Activated CD4-positive, CD25-positive, alpha-beta regulatory T cell (primary cell): ENCODE measurements at regions not wholly inside any gene's neighbourhood (a gene's known extent, or its start where the extent isn't known, plus 50 kb on each side); places are given as distances from the start of the nearest gene placed in this dataset.
A peak's percentile ranks its signal among the peaks of the same experiment; 100 is the strongest.
"Not testable (repeated sequence)": the region's sequence is repeated elsewhere in the genome, so short reads cannot be mapped to it uniquely, and the experiment has no call there.

Experiments used
- DNase-seq, 4 experiments: peaks; one replicate each; lab custom pipeline; 2025; lab: John Stamatoyannopoulos, UW

DNA sequence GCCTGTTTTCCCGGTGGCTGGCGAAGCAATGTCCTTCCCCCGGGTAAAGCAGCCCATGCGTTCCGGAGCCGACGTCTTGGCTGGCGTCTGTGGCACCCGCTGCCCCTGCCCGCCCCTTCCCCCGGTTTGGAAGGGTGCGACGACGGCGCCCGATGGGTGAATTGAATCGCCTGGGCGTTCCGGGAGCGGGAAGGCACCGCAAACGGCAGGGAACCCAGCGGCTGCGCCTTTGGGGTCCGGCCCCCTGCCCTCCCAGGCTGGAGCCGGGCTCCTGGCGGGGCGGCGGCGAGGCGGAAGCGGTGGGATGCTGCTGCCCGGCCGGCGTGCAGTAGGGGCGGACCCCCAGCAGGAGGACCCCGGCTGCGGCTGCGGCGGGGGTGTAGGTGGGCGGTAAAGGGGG, 123.6 kb upstream of the RHOU start:
- DNase-seq, result not testable (repeated sequence)

DNA sequence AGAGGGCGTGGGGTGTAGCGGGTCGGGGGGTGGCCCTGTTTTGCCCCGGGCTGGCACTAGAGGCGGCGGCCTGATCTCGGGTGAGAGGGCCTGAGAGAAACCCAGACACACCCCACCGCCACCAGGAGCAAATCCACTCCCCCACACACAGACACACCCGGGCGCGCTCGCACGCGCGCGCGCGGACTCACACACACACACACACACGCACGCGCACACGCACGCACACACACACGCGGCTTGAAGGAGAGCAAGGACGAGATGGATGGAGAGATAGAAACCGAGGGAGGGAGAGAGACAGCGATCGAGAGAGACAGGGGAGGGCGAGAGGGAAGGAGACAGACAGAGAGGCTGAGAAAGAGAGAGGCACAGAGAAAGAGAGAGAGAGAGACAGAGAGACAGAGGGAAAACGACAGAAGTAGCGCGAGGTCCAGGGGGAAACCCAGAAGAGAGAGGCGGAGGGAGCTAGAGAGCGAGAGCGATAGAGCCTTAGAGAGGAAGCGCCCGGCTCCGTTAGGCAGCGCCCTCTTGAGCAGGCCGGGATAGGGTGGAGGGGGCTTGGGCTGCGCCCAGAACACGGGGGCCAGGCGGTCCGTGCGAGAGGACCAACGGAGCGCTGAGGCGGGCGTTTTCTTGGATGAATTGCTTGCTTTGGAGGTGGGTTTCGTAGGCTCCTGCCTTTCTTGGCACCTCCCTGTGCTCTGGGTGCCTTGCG, 113.1 kb upstream of the RHOU start:
- not testable (repeated sequence) for DNase-seq

GRCh38 chr1:228626481-228626880, 108.8 kb upstream of the RHOU start:
- DNase-seq, result not testable (repeated sequence)

DNA sequence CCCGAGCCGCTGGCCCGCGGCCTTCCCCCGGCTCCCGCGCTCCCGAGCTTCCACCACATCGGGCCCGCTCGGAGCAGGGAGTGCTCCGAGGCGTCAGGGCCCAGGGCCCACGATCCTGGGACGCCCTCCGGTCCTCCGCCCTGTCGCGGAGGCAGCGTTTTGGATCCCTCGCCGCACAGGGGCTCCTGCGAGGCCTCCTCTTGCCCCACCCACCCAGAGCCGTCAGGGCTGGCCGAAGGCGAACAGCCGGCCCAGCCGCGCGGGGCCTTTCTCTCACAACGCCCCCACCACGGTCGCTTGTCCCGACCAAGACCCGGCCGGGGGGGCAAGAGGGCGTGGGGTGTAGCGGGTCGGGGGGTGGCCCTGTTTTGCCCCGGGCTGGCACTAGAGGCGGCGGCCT, 102.4 kb upstream of the RHOU start:
- DNase-seq, result not testable (repeated sequence)

- not testable (repeated sequence) for DNase-seq
Observed at GRCh38 chr1:228635304-228635703, 100.0 kb upstream of the RHOU start.

- DNase-seq, result not testable (repeated sequence)
Observed at GRCh38 chr1:228637529-228637928, 97.8 kb upstream of the RHOU start.

GRCh38 chr1:228646717-228647522, 88.4 kb upstream of the RHOU start:
- DNase-seq, result no peak

- DNase-seq, result no peak
Observed at GRCh38 chr1:228647523-228648444, 87.5 kb upstream of the RHOU start.

GRCh38 chr1:228648647-228649383, 86.5 kb upstream of the RHOU start:
- no peak for DNase-seq

DNA sequence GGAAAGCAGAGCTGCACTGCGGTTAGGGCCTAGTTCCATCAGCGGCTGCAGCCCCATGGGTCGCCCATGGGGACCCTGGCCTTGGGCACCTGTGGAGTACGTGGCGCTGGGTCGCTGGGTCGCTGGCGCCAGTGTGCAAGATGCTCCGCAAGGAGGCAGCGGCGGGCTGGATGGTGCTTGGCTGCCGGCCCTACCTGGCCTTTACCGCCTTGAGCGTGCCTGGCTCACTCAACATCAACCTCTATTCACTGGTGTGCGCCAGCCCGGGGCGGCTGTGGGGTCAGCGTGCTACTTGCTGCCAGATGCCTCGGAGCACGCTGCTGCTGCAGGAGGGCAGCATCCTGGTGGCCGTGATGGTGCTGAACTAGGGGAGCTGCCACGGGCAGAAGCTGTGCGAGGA, 85.1 kb upstream of the RHOU start:
- DNase-seq, result no peak

DNA sequence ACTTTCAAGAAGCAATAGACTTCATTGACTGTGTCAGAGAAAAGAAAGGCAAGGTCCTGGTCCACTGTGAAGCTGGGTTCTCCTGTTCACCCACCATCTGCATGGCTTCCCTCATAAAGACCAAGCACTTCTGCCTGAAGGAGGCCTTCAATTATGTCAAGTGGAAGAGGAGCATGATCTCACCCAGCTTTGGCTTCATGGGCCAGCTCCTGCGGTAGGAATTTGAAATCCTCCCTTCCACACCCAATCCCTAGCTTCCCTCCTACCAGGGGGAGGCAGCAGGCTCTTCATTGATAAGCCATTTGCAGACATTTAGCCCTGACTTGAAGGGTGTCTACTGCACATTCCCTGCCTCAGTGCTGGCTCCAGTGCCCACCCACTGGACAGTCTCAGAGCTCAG, 84.3 kb upstream of the RHOU start:
- DNase-seq, result no peak

DNA sequence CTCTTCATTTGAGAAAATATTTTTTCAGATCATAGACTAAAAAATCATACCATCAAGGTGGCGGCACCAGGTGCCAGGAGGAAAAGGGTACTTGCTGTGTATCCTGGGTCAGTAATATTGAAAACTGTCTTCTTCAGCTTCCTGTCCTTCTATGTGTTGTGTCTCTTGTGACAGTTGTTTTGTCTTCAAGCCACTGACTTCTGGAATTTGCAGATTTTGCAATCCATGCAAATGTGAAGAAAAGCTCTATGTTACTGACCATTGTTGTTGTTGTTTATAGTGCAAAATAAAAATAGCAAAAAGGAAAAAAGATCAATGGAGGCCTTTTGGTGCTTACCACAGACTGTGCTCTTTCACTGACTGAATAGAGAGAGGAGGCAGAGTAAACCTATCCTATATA, 83.2 kb upstream of the RHOU start:
- no peak for DNase-seq

DNA sequence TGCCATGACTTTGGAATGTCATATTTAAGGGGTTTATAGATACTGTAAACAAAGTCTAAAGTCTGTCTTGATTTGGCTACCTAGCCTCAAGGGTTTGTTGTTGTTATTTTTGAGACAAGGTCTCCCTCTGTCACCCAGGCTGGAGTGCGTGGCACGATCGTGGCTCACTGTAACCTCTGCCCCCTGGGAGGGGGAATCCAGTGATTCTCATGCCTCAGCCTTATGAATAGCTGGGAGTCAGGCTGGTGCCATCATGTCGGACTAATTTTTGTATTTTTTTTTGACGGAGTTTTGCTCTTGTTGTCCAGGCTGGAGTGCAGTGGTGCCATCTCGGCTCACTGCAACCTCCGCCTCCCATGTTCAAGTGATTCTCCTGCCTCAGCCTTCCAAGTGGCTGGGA, 82.2 kb upstream of the RHOU start:
- DNase-seq, result not testable (repeated sequence)

DNA sequence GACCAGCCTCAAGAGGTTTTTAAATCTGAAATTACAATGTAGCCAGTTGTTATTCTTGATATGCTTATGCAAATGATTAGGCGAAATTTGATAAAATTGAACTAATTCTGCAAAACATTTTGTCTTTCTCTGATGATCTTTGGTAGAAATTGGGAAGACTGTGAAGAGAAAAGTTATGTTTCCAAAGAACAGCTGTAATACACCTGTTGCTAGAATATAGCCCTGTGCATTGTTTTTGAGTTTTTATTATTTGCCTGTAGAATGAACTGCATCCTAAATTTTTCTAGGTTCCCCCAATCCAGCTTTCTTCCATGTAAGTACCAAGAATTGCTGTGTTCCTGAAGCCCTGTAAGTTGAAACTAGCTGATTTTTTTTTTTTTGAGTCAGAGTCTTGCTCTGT, 81.5 kb upstream of the RHOU start:
- no peak for DNase-seq

GRCh38 chr1:228655796-228656394, 79.4 kb upstream of the RHOU start:
- no peak for DNase-seq

DNA sequence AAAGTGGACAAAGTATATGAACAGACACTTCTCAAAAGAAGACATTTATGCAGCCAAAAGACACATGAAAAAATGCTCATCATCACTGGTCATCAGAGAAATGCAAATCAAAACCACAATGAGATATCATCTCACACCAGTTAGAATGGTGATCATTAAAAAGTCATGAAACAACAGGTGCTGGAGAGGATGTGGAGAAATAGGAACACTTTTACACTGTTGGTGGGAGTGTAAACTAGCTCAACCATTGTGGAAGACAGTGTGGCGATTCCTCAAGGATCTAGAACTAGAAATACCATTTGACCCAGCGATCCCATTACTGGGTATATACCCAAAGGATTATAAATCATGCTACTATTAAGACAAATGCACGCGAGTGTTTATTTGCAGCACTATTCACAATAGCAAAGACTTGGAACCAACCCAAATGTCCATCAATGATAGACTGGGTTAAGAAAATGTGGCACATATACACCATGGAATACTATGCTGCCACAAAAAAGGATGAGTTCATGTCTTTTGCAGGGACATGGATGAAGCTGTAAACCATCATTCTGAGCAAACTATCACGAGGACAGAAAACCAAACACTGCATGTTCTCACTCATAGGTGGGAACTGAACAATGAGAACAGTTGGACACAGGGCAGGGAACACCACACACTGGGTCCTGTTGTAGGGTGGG, 73.1 kb upstream of the RHOU start:
- DNase-seq, result not testable (repeated sequence)

GRCh38 chr1:228664399-228664914, 70.8 kb upstream of the RHOU start:
- peak; percentile 36 to 63 (median 52) for DNase-seq

GRCh38 chr1:228666686-228667623, 68.3 kb upstream of the RHOU start:
- no peak for DNase-seq

- DNase-seq, result no peak
Observed at GRCh38 chr1:228668553-228669241, 66.6 kb upstream of the RHOU start.
